DOHH2 (cell line): ENCODE measurements at regions not wholly inside any gene's neighbourhood (a gene's known extent, or its start where the extent isn't known, plus 50 kb on each side); places are given as distances from the start of the nearest gene placed in this dataset.

Experiments used
- H3F3A ChIP-seq: fragments of 200-600 bp; sonication (generic), shearing (Covaris generic); 2 replicates; pipeline ENCODE4 v1.6.0; 2016; ENCODE audit warnings: antibody characterized with exemption, mild to moderate bottlenecking; ENCODE audit not compliant: control insufficient read depth, insufficient read depth
- H3K27ac ChIP-seq: fragments of 200-600 bp; sonication (generic); 2 replicates; pipeline ENCODE4 v1.5.1; 2014; ENCODE audit warnings: low read depth, mild to moderate bottlenecking, low read length, moderate library complexity
- H3K27me3 ChIP-seq: fragments of 200-600 bp; sonication (generic); 2 replicates; pipeline ENCODE4 v1.6.1; 2014; ENCODE audit warnings: mild to moderate bottlenecking, low read length, mixed read lengths; ENCODE audit not compliant: control insufficient read depth
- H3K36me3 ChIP-seq: fragments of 200-600 bp; sonication (generic); 2 replicates; pipeline ENCODE4 v1.6.1; 2014; ENCODE audit warnings: mild to moderate bottlenecking, low read length, moderate library complexity, mixed read lengths; ENCODE audit not compliant: control insufficient read depth
- H3K4me1 ChIP-seq: fragments of 200-600 bp; sonication (generic); 2 replicates; pipeline ENCODE4 v1.6.1; 2014; ENCODE audit warnings: mild to moderate bottlenecking, low read length, mixed read lengths; ENCODE audit not compliant: control insufficient read depth
- H3K4me2 ChIP-seq: fragments of 200-600 bp; sonication (generic); 2 replicates; pipeline ENCODE4 v1.6.0; 2014; ENCODE audit warnings: mild to moderate bottlenecking, low read length, moderate library complexity
- H3K4me3 ChIP-seq: fragments of 200-600 bp; sonication (generic); 2 replicates; pipeline ENCODE4 v1.5.1; 2014; ENCODE audit warnings: mild to moderate bottlenecking, low read length, mixed read lengths
- H3K79me2 ChIP-seq: fragments of 200-600 bp; sonication (generic); 2 replicates; pipeline ENCODE4 v1.6.1; 2014; ENCODE audit warnings: mild to moderate bottlenecking, low read length, mixed read lengths; ENCODE audit not compliant: control insufficient read depth
- H3K9me2 ChIP-seq: fragments of 200-600 bp; sonication (generic); replicated peaks from 2 replicates; pipeline ENCODE4 v1.6.1; 2014; ENCODE audit warnings: mild to moderate bottlenecking, low read length, mixed read lengths; ENCODE audit not compliant: control insufficient read depth
- H3K9me3 ChIP-seq: fragments of 200-600 bp; sonication (generic); 2 replicates; pipeline ENCODE4 v1.6.1; 2014; ENCODE audit warnings: antibody characterized with exemption, low read length, mixed read lengths; ENCODE audit not compliant: control insufficient read depth, insufficient read depth
- H4K20me1 ChIP-seq: fragments of 200-600 bp; sonication (generic); 2 replicates; pipeline ENCODE4 v1.6.0; 2014; ENCODE audit warnings: low read depth, mild to moderate bottlenecking, antibody characterized with exemption, low read length, moderate library complexity; ENCODE audit not compliant: control insufficient read depth, insufficient read depth
- CTCF ChIP-seq: fragments of 200-600 bp; sonication (generic); IDR thresholded peaks from one replicate; pipeline ENCODE4 v1.5.1; 2014; ENCODE audit warnings: antibody characterized with exemption, mild to moderate bottlenecking, low read depth, low read length; ENCODE audit not compliant: poor library complexity, severe bottlenecking
- EZH2phosphoT487 ChIP-seq: fragments of 200-600 bp; sonication (generic); IDR thresholded peaks from 2 replicates; pipeline ENCODE4 v1.6.1; 2017; ENCODE audit warnings: borderline replicate concordance, mild to moderate bottlenecking, antibody characterized with exemption, low read length, moderate library complexity, mixed read lengths

GRCh38 chr3:117411971-117412370 is 702.4 kb downstream of the TUSC7 start:
- no peak overlapping the region for H3K27ac ChIP-seq
- no peaks in the 10 kb centered on the region for H3K27me3 ChIP-seq
- no peaks in the 10 kb centered on the region for H3K79me2 ChIP-seq

GRCh38 chr3:117417411-117417810 is 707.8 kb downstream of the TUSC7 start:
- no peaks in the 10 kb centered on the region for H3K36me3 ChIP-seq
- H3F3A ChIP-seq = no peaks in the 10 kb centered on the region
- no peaks in the 10 kb centered on the region for H4K20me1 ChIP-seq
- no peak overlapping the region for H3K27ac ChIP-seq
- H3K79me2 ChIP-seq = no peaks in the 10 kb centered on the region
- H3K9me2 ChIP-seq = no peaks in the 10 kb centered on the region
- H3K4me2 ChIP-seq = no peak overlapping the region
- TF ChIP-seq EZH2phosphoT487 = no peak
- TF ChIP-seq CTCF = no peak
- no peaks in the 10 kb centered on the region for H3K27me3 ChIP-seq
- no peak overlapping the region for H3K4me3 ChIP-seq
- H3K9me3 ChIP-seq = no peaks in the 10 kb centered on the region
- no peaks in the 10 kb centered on the region for H3K4me1 ChIP-seq

More at GRCh38 chr3:117411971-117412370, 702.4 kb downstream of the TUSC7 start:
- H3K4me3 ChIP-seq = no peak overlapping the region
- no peaks in the 10 kb centered on the region for H4K20me1 ChIP-seq
- H3K9me3 ChIP-seq = no peaks in the 10 kb centered on the region
- no peaks in the 10 kb centered on the region for H3F3A ChIP-seq
- H3K4me1 ChIP-seq = peaks cover 5% of the 10 kb centered on the region
- no peak for TF ChIP-seq EZH2phosphoT487
- no peaks in the 10 kb centered on the region for H3K9me2 ChIP-seq
- no peaks in the 10 kb centered on the region for H3K36me3 ChIP-seq
- no peak overlapping the region for H3K4me2 ChIP-seq

GRCh38 chr3:117427081-117427480 is 717.5 kb downstream of the TUSC7 start:
- no peaks in the 10 kb centered on the region for H3K79me2 ChIP-seq
- H3K27me3 ChIP-seq = no peaks in the 10 kb centered on the region
- no peaks in the 10 kb centered on the region for H3K36me3 ChIP-seq
- peaks cover 6% of the 10 kb centered on the region for H3K4me1 ChIP-seq
- no peak overlapping the region for H3K27ac ChIP-seq
- no peaks in the 10 kb centered on the region for H3F3A ChIP-seq
- TF ChIP-seq EZH2phosphoT487 (no peak), CTCF (no peak)
- no peaks in the 10 kb centered on the region for H3K9me2 ChIP-seq
- no peak overlapping the region for H3K4me2 ChIP-seq
- H4K20me1 ChIP-seq = no peaks in the 10 kb centered on the region
- H3K9me3 ChIP-seq = no peaks in the 10 kb centered on the region
- H3K4me3 ChIP-seq = no peak overlapping the region

DNA sequence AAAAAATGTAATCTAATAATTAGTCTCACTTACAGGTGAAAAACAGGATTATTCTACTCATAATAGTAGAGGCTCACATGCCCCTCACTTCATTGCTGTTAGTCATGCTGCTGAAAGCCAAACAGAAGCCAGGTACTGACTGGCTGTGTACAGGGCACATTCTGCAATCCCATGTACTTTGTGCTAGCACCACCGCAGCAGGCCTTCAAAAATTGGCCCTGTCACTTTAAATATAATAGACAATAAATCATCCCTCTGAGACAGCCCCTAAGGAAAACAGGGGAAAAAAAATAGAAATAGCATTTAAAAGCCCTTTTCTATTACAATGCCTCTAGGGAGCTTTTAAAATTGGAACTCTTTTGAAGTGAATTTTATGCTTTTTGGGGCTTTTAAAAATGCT is 723.8 kb downstream of the TUSC7 start:
- Histone ChIP-seq H3K36me3 (no peaks in the 10 kb centered on the region), H3K27me3 (no peaks in the 10 kb centered on the region)

More for the DNA sequence above, 723.8 kb downstream of the TUSC7 start:
- Histone ChIP-seq H3K4me2 (no peak overlapping the region), H3K27ac (no peak overlapping the region), H3F3A (no peaks in the 10 kb centered on the region), H3K4me3 (no peak overlapping the region), H3K4me1 (peaks cover 2% of the 10 kb centered on the region), H3K9me3 (no peaks in the 10 kb centered on the region), H3K9me2 (no peaks in the 10 kb centered on the region), H4K20me1 (no peaks in the 10 kb centered on the region), H3K79me2 (no peaks in the 10 kb centered on the region)
- TF ChIP-seq EZH2phosphoT487 = no peak
- TF ChIP-seq CTCF = no peak
